ENCODE measurements at regions not wholly inside any gene's neighbourhood (a gene's known extent, or its start where the extent isn't known, plus 50 kb on each side); places are given as distances from the start of the nearest gene placed in this dataset.

DNA sequence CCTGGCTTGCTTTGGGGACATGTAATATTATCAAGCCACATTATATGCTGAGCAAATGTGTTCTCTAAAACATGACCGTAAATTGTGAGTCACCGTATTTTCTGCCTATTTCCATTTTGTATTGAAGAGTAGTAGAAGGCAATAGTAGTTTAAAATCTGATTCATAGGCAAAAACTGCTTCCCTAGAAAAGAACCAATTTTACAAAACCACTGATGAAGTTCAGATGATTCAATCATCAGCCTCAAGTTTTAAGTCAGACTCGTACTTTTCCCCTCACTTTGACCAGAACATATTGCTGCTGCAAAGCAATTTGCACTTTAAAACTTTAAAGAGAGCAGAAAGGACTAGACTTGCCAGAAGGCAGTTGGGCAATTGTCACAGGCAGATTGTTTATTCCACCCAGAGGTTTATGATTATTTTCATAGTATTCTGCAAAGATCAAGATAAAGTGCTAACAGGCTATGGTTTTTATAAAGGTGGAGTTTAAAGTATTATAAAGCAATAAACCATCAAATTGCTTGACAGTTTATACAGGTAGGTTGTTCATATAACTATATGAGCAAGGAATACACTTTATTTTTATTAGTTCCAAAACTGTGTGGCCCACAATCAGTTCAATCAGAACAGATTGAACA lies 168.2 kb downstream of the ETV1 start:
- TF ChIP-seq, protein P1, sequence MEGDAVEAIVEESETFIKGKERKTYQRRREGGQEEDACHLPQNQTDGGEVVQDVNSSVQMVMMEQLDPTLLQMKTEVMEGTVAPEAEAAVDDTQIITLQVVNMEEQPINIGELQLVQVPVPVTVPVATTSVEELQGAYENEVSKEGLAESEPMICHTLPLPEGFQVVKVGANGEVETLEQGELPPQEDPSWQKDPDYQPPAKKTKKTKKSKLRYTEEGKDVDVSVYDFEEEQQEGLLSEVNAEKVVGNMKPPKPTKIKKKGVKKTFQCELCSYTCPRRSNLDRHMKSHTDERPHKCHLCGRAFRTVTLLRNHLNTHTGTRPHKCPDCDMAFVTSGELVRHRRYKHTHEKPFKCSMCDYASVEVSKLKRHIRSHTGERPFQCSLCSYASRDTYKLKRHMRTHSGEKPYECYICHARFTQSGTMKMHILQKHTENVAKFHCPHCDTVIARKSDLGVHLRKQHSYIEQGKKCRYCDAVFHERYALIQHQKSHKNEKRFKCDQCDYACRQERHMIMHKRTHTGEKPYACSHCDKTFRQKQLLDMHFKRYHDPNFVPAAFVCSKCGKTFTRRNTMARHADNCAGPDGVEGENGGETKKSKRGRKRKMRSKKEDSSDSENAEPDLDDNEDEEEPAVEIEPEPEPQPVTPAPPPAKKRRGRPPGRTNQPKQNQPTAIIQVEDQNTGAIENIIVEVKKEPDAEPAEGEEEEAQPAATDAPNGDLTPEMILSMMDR (IDR thresholded peaks at IDR 0.05), result no peak
- no peaks in the 10 kb centered on the region for H3K36me3 ChIP-seq
- DNase-seq, result no peak
- no peaks in the 10 kb centered on the region for H3K9me3 ChIP-seq
- no peaks in the 10 kb centered on the region for H3K27me3 ChIP-seq (ENCODE audit: low read depth)
- intact Hi-C loops (cut with DNase I), result no loop called here
- ATAC-seq, result no peak
- H3K27ac ChIP-seq, result no peak overlapping the region
- H3K4me3 ChIP-seq, result no peak overlapping the region
- no peaks in the 10 kb centered on the region for H3K4me1 ChIP-seq

GRCh38 chr7:13822678-13823077 lies 166.8 kb downstream of the ETV1 start:
- TF ChIP-seq, protein P1 (IDR thresholded peaks at IDR 0.05), result no peak
- Histone ChIP-seq H3K4me1 (no peaks in the 10 kb centered on the region), H3K27ac (no peak overlapping the region), H3K9me3 (no peaks in the 10 kb centered on the region), H3K27me3 (ENCODE audit: low read depth) (no peaks in the 10 kb centered on the region), H3K4me3 (no peak overlapping the region), H3K36me3 (no peaks in the 10 kb centered on the region)
- ATAC-seq, result no peak
- intact Hi-C loops (cut with DNase I), result no loop called here
- no peak for DNase-seq

- H3K27ac ChIP-seq, result no peak overlapping the region
- intact Hi-C loops (cut with DNase I), result no loop called here
- no peak for DNase-seq
- no peak for ATAC-seq
- H3K27me3 ChIP-seq (ENCODE audit: low read depth), result no peaks in the 10 kb centered on the region
- H3K9me3 ChIP-seq, result no peaks in the 10 kb centered on the region
- H3K36me3 ChIP-seq, result no peaks in the 10 kb centered on the region
- TF ChIP-seq, protein P1 (IDR thresholded peaks at IDR 0.05), result no peak
- no peaks in the 10 kb centered on the region for H3K4me1 ChIP-seq
- H3K4me3 ChIP-seq, result no peak overlapping the region
Measured at GRCh38 chr7:13826752-13827151, 162.7 kb downstream of the ETV1 start.

DNA sequence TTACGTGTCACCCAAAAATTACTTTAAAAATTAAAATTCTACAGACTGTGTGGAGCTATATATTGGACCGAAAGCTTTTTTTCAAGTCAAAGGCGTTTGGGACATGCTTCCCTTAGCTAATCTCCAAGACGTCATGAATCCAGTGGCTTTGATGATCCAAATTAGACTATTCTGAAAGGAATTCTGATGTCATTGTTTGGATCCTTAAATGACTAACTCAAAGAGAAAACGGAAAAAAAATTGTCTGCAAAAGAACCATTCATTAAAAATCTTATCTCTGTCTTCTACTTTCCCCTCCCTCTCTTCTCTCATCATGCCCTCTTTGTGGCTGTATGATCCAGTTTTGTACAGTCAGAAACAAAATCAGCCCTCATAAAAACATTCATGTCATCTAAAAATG lies 161.8 kb downstream of the ETV1 start:
- Histone ChIP-seq H3K36me3 (no peaks in the 10 kb centered on the region), H3K9me3 (no peaks in the 10 kb centered on the region), H3K4me1 (no peaks in the 10 kb centered on the region), H3K4me3 (no peak overlapping the region), H3K27me3 (ENCODE audit: low read depth) (no peaks in the 10 kb centered on the region), H3K27ac (no peak overlapping the region)
- ATAC-seq (no peak), DNase-seq (no peak)
- TF ChIP-seq, protein P1 (IDR thresholded peaks at IDR 0.05), result no peak
- intact Hi-C loops (cut with DNase I), result no loop called here

- TF ChIP-seq, protein P1 (IDR thresholded peaks at IDR 0.05), result no peak
- Histone ChIP-seq H3K36me3 (no peaks in the 10 kb centered on the region), H3K9me3 (no peaks in the 10 kb centered on the region), H3K4me1 (no peaks in the 10 kb centered on the region), H3K27me3 (ENCODE audit: low read depth) (no peaks in the 10 kb centered on the region), H3K27ac (no peak overlapping the region), H3K4me3 (no peak overlapping the region)
- intact Hi-C loops (cut with DNase I), result no loop called here
- DNase-seq, result no peak
- ATAC-seq, result no peak
Measured at GRCh38 chr7:13829231-13829630, 160.2 kb downstream of the ETV1 start.

Measured in lower lobe of right lung (tissue), 2 donors.